ENCODE measurements at regions not wholly inside any gene's neighbourhood (a gene's known extent, or its start where the extent isn't known, plus 50 kb on each side); places are given as distances from the start of the nearest gene placed in this dataset.

GRCh38 chr6:165959627-165960026 lies 208.0 kb downstream of the TBXT start:
- WGBS, 2 donors, result 53 to 59% methylated on average over 5 of the region's 5 CpGs
- Histone ChIP-seq H3K9me3 (no peaks in the 10 kb centered on the region), H3K27me3 (no peaks in the 10 kb centered on the region), H3K4me1 (no peaks in the 10 kb centered on the region), H3K27ac (no peak overlapping the region), H3K4me3 (no peak overlapping the region), H3K36me3 (no peaks in the 10 kb centered on the region)
- no peak for TF ChIP-seq POLR2AphosphoS5 (IDR thresholded peaks at IDR 0.05)
- no peak for TF ChIP-seq POLR2A (IDR thresholded peaks at IDR 0.05)
- no peak for TF ChIP-seq CTCF (IDR thresholded peaks at IDR 0.05)
- TF ChIP-seq EP300 (IDR thresholded peaks at IDR 0.05), result no peak
- DNase-seq, result no peak
- no peak for ATAC-seq (ENCODE audit: low FRiP score in 2 of 2)

- Histone ChIP-seq H3K27ac (no peak overlapping the region), H3K4me3 (no peak overlapping the region), H3K27me3 (no peaks in the 10 kb centered on the region), H3K36me3 (no peaks in the 10 kb centered on the region), H3K9me3 (no peaks in the 10 kb centered on the region), H3K4me1 (no peaks in the 10 kb centered on the region)
- DNase-seq, result no peak
- TF ChIP-seq POLR2A (IDR thresholded peaks at IDR 0.05) (no peak), POLR2AphosphoS5 (IDR thresholded peaks at IDR 0.05) (no peak), CTCF (IDR thresholded peaks at IDR 0.05) (no peak), EP300 (IDR thresholded peaks at IDR 0.05) (no peak)
- no peak for ATAC-seq (ENCODE audit: low FRiP score in 2 of 2)
- WGBS, 2 donors, result 69 to 83% methylated on average over 1 of the region's 1 CpG
Observed at GRCh38 chr6:165956874-165957273, 210.8 kb downstream of the TBXT start.

GRCh38 chr6:165952514-165952913 lies 215.1 kb downstream of the TBXT start:
- H3K27me3 ChIP-seq, result no peaks in the 10 kb centered on the region
- DNase-seq (no peak), ATAC-seq (ENCODE audit: low FRiP score in 2 of 2) (no peak)
- no peaks in the 10 kb centered on the region for H3K4me1 ChIP-seq
- no peak overlapping the region for H3K4me3 ChIP-seq
- TF ChIP-seq CTCF (IDR thresholded peaks at IDR 0.05), result no peak
- no peak for TF ChIP-seq POLR2A (IDR thresholded peaks at IDR 0.05)
- no peak for TF ChIP-seq POLR2AphosphoS5 (IDR thresholded peaks at IDR 0.05)
- no peak for TF ChIP-seq EP300 (IDR thresholded peaks at IDR 0.05)
- WGBS, 2 donors, result 56 to 57% methylated on average over 7 of the region's 7 CpGs
- H3K9me3 ChIP-seq, result no peaks in the 10 kb centered on the region
- H3K27ac ChIP-seq, result no peak overlapping the region
- H3K36me3 ChIP-seq, result no peaks in the 10 kb centered on the region

GRCh38 chr6:165950316-165950715 lies 217.3 kb downstream of the TBXT start:
- ATAC-seq (ENCODE audit: low FRiP score in 2 of 2) (no peak), DNase-seq (no peak)
- Histone ChIP-seq H3K27me3 (no peaks in the 10 kb centered on the region), H3K27ac (no peak overlapping the region), H3K9me3 (no peaks in the 10 kb centered on the region), H3K4me3 (no peak overlapping the region), H3K36me3 (no peaks in the 10 kb centered on the region), H3K4me1 (no peaks in the 10 kb centered on the region)
- WGBS, 2 donors, result 83 to 85% methylated on average over 6 of the region's 6 CpGs
- TF ChIP-seq POLR2A (IDR thresholded peaks at IDR 0.05), result no peak

- H3K27me3 ChIP-seq, result no peaks in the 10 kb centered on the region
- no peaks in the 10 kb centered on the region for H3K4me1 ChIP-seq
- ATAC-seq (ENCODE audit: low FRiP score in 2 of 2) (no peak), DNase-seq (no peak)
- no peak overlapping the region for H3K4me3 ChIP-seq
- TF ChIP-seq POLR2AphosphoS5 (IDR thresholded peaks at IDR 0.05), result no peak
- no peaks in the 10 kb centered on the region for H3K9me3 ChIP-seq
- WGBS, 2 donors, result 74 to 82% methylated on average over 12 of the region's 12 CpGs
- H3K36me3 ChIP-seq, result no peaks in the 10 kb centered on the region
- H3K27ac ChIP-seq, result no peak overlapping the region
Observed at GRCh38 chr6:165949324-165949723, 218.3 kb downstream of the TBXT start.

- WGBS, 2 donors, result 80 to 89% methylated on average over 2 of the region's 2 CpGs
- Histone ChIP-seq H3K9me3 (no peaks in the 10 kb centered on the region), H3K36me3 (no peaks in the 10 kb centered on the region), H3K27ac (no peak overlapping the region), H3K27me3 (no peaks in the 10 kb centered on the region), H3K4me3 (no peak overlapping the region), H3K4me1 (no peaks in the 10 kb centered on the region)
- ATAC-seq (ENCODE audit: low FRiP score in 2 of 2) (no peak), DNase-seq (no peak)
- no peak for TF ChIP-seq EP300 (IDR thresholded peaks at IDR 0.05)
- no peak for TF ChIP-seq POLR2AphosphoS5 (IDR thresholded peaks at IDR 0.05)
- TF ChIP-seq CTCF (IDR thresholded peaks at IDR 0.05), result no peak
- TF ChIP-seq POLR2A (IDR thresholded peaks at IDR 0.05), result no peak
Observed at GRCh38 chr6:165944002-165944466, 223.6 kb downstream of the TBXT start.
